Hepatocyte (in vitro differentiated cells): ENCODE measurements at regions not wholly inside any gene's neighbourhood (a gene's known extent, or its start where the extent isn't known, plus 50 kb on each side); places are given as distances from the start of the nearest gene placed in this dataset.
A peak's percentile ranks its signal among the peaks of the same experiment; 100 is the strongest.

Experiments used
- DNase-seq: peaks from one replicate; pipeline ENCODE4 v3.0.0-alpha.2; 2016; ENCODE audit warnings: low spot score
- H2AFZ ChIP-seq: fragments of 200-600 bp; sonication (generic); 2 replicates; pipeline ENCODE4 v1.6.0; 2016; ENCODE audit warnings: antibody characterized with exemption, mild to moderate bottlenecking
- H3K27ac ChIP-seq: fragments of 200-600 bp; sonication (generic); 2 replicates; pipeline ENCODE4 v1.5.1; 2016; ENCODE audit warnings: mild to moderate bottlenecking
- H3K27me3 ChIP-seq: fragments of 200-600 bp; sonication (generic); 2 replicates; pipeline ENCODE4 v1.6.1; 2016
- H3K36me3 ChIP-seq: fragments of 200-600 bp; sonication (generic); replicated peaks from 2 replicates; pipeline ENCODE4 v1.5.1; 2016; ENCODE audit warnings: low read depth; ENCODE audit not compliant: insufficient read depth
- H3K4me1 ChIP-seq: fragments of 200-600 bp; sonication (generic); 2 replicates; pipeline ENCODE4 v1.5.1; 2016; ENCODE audit warnings: mild to moderate bottlenecking, moderate library complexity; ENCODE audit not compliant: insufficient read depth
- H3K4me2 ChIP-seq: fragments of 200-600 bp; sonication (generic); 2 replicates; pipeline ENCODE4 v1.6.0; 2016
- H3K4me3 ChIP-seq: fragments of 200-600 bp; sonication (generic); 2 replicates; pipeline ENCODE4 v1.5.1; 2016; ENCODE audit warnings: mild to moderate bottlenecking
- H3K79me2 ChIP-seq: fragments of 200-600 bp; sonication (generic); 2 replicates; pipeline ENCODE4 v1.6.0; 2017; ENCODE audit warnings: mild to moderate bottlenecking
- H3K9me2 ChIP-seq: fragments of 200-600 bp; sonication (generic); replicated peaks from 2 replicates; pipeline ENCODE4 v1.6.0; 2017; ENCODE audit warnings: mild to moderate bottlenecking; ENCODE audit not compliant: insufficient read depth
- H3K9me3 ChIP-seq: fragments of 200-600 bp; sonication (generic); 2 replicates; pipeline ENCODE4 v1.5.1; 2016; ENCODE audit warnings: low read depth, mild to moderate bottlenecking
- H4K20me1 ChIP-seq: fragments of 200-600 bp; sonication (generic); 2 replicates; pipeline ENCODE4 v1.6.0; 2016; ENCODE audit warnings: mild to moderate bottlenecking; ENCODE audit not compliant: insufficient read depth, poor library complexity, severe bottlenecking
- EZH2 ChIP-seq: fragments of 200-600 bp; sonication (generic); IDR thresholded peaks from 2 replicates; pipeline ENCODE4 v1.6.1; 2016; ENCODE audit warnings: antibody characterized with exemption, mild to moderate bottlenecking, borderline replicate concordance
- EZH2phosphoT487 ChIP-seq: fragments of 200-600 bp; sonication (generic); IDR thresholded peaks from one replicate; pipeline ENCODE4 v1.6.1; 2018; ENCODE audit warnings: antibody characterized with exemption, mild to moderate bottlenecking, low read depth, moderate library complexity; ENCODE audit not compliant: unreplicated experiment, severe bottlenecking
- WGBS: methylation state at CpG from one replicate; pipeline ENCODE4 v1.1.6; 2016; ENCODE audit warnings: low lambda C conversion rate; ENCODE audit errors: missing lambda C conversion rate; 5-methylcytosine and 5-hydroxymethylcytosine counted together
- TF ChIP-seq, protein P1 (sequence below): fragments of 200-600 bp; sonication (generic); IDR thresholded peaks from 2 replicates; pipeline ENCODE4 v1.5.1; 2016; ENCODE audit warnings: antibody characterized with exemption, mild to moderate bottlenecking; ENCODE audit not compliant: poor library complexity

DNA sequence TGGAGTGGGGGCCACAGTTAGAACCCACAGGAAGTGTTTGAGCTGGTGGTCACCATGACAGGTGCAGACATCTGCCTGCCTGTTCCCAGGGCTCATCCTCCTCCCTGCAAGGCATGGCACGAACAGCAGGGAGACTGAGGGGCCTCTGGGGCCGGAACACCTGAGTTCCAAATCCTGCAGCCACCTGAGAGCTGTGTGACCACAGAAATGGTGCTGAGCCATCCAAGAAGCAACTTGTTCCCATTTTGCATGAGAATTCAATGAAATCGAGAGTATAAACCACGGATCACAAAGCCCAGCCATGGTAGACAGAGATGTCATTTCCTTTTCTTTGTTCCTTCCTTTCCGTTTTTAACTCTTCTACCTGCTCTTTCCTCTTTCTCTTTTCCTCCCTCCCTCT, 268.6 kb downstream of the FOXA2 start:
- Histone ChIP-seq H3K27ac (no peak overlapping the region), H3K36me3 (no peaks in the 10 kb centered on the region), H3K27me3 (peaks cover 15% of the 10 kb centered on the region), H2AFZ (no peak overlapping the region), H3K9me3 (no peaks in the 10 kb centered on the region), H3K4me3 (no peak overlapping the region), H3K4me1 (no peaks in the 10 kb centered on the region), H3K79me2 (no peaks in the 10 kb centered on the region), H3K4me2 (no peak overlapping the region), H4K20me1 (no peaks in the 10 kb centered on the region), H3K9me2 (no peaks in the 10 kb centered on the region)
- TF ChIP-seq EZH2phosphoT487 (no peak), EZH2 (no peak)
- TF ChIP-seq, protein P1, sequence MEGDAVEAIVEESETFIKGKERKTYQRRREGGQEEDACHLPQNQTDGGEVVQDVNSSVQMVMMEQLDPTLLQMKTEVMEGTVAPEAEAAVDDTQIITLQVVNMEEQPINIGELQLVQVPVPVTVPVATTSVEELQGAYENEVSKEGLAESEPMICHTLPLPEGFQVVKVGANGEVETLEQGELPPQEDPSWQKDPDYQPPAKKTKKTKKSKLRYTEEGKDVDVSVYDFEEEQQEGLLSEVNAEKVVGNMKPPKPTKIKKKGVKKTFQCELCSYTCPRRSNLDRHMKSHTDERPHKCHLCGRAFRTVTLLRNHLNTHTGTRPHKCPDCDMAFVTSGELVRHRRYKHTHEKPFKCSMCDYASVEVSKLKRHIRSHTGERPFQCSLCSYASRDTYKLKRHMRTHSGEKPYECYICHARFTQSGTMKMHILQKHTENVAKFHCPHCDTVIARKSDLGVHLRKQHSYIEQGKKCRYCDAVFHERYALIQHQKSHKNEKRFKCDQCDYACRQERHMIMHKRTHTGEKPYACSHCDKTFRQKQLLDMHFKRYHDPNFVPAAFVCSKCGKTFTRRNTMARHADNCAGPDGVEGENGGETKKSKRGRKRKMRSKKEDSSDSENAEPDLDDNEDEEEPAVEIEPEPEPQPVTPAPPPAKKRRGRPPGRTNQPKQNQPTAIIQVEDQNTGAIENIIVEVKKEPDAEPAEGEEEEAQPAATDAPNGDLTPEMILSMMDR = no peak
- WGBS = 87% methylated on average over 5 of the region's 5 CpGs
- DNase-seq = no peak

DNA sequence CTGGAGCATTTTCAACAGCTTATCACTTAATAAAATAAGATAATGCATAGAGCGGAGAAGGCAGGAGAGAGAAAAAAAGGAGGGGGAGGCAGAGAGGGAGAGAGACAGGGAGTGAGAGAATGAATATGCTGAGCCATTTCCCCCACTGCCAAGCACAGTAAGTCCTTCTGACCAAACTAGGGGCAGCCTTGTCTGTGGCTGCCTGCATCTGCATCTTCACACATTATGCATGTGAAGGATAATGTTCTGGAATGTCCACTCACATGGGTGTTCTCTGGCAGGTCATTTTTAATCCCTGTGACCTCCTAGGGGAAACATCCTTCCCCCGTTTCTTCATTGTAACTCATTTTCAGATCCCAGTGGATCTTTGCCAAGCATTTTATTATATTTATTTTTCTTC, 269.3 kb downstream of the FOXA2 start:
- no peak for TF ChIP-seq EZH2
- TF ChIP-seq, protein P1 = no peak
- TF ChIP-seq EZH2phosphoT487 = no peak
- H3K9me3 ChIP-seq = no peaks in the 10 kb centered on the region
- no peaks in the 10 kb centered on the region for H3K79me2 ChIP-seq
- H3K4me1 ChIP-seq = no peaks in the 10 kb centered on the region
- H2AFZ ChIP-seq = no peak overlapping the region
- WGBS = 58% methylated on average over 2 of the region's 2 CpGs
- DNase-seq = no peak
- H3K27me3 ChIP-seq = peaks cover 15% of the 10 kb centered on the region
- no peaks in the 10 kb centered on the region for H4K20me1 ChIP-seq
- no peak overlapping the region for H3K4me3 ChIP-seq
- no peaks in the 10 kb centered on the region for H3K9me2 ChIP-seq
- no peak overlapping the region for H3K4me2 ChIP-seq
- H3K27ac ChIP-seq = no peak overlapping the region
- no peaks in the 10 kb centered on the region for H3K36me3 ChIP-seq

DNA sequence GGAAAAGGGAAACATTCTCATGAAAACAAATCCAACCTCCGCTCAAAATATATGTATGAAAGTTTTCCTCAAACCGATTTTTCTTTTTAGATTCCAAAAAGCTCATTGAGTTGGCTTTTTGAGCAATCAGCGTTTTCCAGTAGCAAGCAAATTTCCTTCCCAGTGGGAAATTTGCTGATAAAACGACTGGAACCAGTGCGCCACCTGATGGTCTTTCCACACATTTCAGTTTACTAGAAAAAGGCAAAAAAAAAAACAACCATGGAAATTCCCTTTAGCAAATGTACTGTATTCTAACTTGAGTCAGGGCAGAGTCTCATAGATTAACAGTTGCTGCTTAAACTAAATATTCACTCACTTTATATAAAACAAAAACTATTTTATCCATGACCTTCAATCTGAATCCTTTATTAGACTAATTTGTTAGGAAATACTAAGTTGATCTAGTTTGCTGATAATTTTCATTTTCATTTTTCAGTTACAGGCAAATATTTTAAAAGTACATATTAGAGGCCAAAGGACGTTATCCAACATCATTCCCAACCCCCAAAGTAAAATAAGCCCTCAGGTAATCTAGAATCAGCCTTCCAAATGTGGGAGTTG, 271.5 kb downstream of the FOXA2 start:
- H3K36me3 ChIP-seq = no peaks in the 10 kb centered on the region
- no peaks in the 10 kb centered on the region for H4K20me1 ChIP-seq
- H3K27ac ChIP-seq = no peak overlapping the region
- no peaks in the 10 kb centered on the region for H3K4me1 ChIP-seq
- TF ChIP-seq EZH2 (no peak), EZH2phosphoT487 (no peak)
- TF ChIP-seq, protein P1 = peak; percentile 76
- no peaks in the 10 kb centered on the region for H3K9me3 ChIP-seq
- peaks cover 12% of the 10 kb centered on the region for H3K27me3 ChIP-seq
- 4% methylated on average over 6 of the region's 6 CpGs for WGBS
- no peaks in the 10 kb centered on the region for H3K9me2 ChIP-seq
- DNase-seq = peak; percentile 68
- no peak overlapping the region for H2AFZ ChIP-seq
- no peaks in the 10 kb centered on the region for H3K79me2 ChIP-seq
- H3K4me3 ChIP-seq = no peak overlapping the region
- no peak overlapping the region for H3K4me2 ChIP-seq

DNA sequence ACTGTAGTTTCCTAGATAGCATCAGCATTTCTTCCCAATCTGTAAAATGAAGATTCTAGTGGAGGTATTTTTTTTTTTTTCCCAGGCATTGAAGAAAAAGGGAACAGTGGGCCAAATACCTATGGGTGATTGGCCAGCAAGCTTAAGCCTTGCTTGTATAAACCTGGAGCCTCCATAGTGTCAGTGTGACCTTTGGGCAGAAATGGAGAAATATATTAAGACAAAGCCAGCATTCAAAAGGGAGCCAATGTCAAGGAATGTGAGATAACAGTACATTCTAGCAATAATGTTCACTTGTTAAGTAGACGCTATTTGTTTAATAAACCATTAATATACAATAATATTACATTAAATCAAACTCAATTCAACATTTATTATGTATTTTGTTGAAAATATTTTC, 275.4 kb downstream of the FOXA2 start:
- no peak for DNase-seq
- Histone ChIP-seq H3K27ac (no peak overlapping the region), H3K4me1 (no peaks in the 10 kb centered on the region), H3K27me3 (peaks cover 11% of the 10 kb centered on the region), H3K79me2 (no peaks in the 10 kb centered on the region), H3K4me2 (no peak overlapping the region), H2AFZ (no peak overlapping the region), H3K9me2 (no peaks in the 10 kb centered on the region), H3K9me3 (no peaks in the 10 kb centered on the region), H3K4me3 (no peak overlapping the region), H4K20me1 (no peaks in the 10 kb centered on the region), H3K36me3 (no peaks in the 10 kb centered on the region)
- TF ChIP-seq, protein P1 = no peak
- TF ChIP-seq EZH2phosphoT487 = no peak
- TF ChIP-seq EZH2 = no peak
- WGBS = 86% methylated on average over 1 of the region's 1 CpG
